Right lung (tissue), 2 donors: ENCODE measurements at regions not wholly inside any gene's neighbourhood (a gene's known extent, or its start where the extent isn't known, plus 50 kb on each side); places are given as distances from the start of the nearest gene placed in this dataset.
"Not testable (repeated sequence)": the region's sequence is repeated elsewhere in the genome, so short reads cannot be mapped to it uniquely, and the experiment has no call there.

ENCODE experiments used
- DNase-seq, 2 donors: peaks; one replicate each; pipeline ENCODE4 v3.0.0-alpha.2; 2013

DNA sequence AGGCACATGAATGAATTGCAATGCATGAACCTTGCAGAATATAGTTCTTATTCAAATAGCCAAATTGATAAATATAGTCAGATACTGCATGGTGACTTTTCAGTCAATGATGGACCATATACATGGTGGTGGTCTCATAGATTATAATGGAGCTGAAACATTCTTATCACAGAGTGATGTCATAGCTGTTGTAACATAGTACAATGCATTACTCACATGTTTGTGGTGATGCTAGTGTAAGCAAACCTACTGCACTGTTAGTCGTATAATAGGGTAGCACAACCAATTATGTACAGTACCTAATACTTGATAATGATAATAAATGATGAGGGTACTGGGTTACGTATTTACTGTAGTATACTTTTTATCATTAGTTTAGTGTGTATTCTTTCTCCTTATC, 280.3 kb downstream of the BCAT1 start:
- DNase-seq, result no peak

GRCh38 chr12:24664161-24664880, 284.6 kb downstream of the BCAT1 start:
- DNase-seq, result no peak

DNA sequence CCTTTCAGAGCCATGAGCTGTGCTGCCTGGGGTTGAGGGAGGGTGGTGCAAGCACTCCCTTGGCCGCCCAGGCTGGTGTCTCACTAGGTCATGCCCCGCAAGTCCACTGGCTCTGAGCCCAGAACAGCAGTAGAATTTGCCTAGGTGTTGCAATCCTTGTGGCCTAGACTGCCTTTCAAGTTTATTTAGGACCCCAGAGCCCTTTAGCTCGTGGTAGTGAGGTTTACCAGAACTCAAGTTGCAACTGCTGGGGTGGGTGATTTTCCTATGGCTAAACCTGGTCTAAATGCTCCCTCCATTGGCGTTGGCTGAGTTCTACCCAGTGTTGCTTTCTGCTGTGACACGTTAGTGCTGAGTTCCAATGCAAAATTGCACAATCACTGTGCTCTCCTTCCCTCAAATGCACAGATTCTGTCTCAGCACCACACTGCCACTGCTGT, 287.2 kb downstream of the BCAT1 start:
- no peak for DNase-seq

GRCh38 chr12:24659016-24659415, 289.9 kb downstream of the BCAT1 start:
- DNase-seq, result no peak

- DNase-seq, result not testable (repeated sequence)
Observed at GRCh38 chr12:24654344-24654743, 294.6 kb downstream of the BCAT1 start.

DNA sequence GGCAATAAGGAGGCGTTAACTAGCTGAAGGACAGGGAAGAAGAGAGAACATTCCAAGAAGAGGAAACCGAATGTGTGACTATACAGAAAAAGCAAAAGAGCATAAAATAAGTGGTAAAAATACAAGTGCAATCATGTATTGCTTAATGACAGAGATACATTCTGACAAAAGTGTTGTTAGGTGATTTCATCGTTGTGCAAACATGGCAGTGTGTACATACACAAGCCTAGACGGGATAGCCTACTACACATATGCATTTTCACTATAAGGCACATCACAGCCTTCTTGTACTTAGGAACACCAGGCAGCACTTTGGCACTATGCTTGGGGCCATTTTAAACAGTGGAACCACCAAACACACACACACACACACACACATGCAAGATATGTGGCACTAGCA, 299.3 kb downstream of the BCAT1 start:
- no peak for DNase-seq

GRCh38 chr12:24649209-24649608, 299.7 kb downstream of the BCAT1 start:
- no peak for DNase-seq

DNA sequence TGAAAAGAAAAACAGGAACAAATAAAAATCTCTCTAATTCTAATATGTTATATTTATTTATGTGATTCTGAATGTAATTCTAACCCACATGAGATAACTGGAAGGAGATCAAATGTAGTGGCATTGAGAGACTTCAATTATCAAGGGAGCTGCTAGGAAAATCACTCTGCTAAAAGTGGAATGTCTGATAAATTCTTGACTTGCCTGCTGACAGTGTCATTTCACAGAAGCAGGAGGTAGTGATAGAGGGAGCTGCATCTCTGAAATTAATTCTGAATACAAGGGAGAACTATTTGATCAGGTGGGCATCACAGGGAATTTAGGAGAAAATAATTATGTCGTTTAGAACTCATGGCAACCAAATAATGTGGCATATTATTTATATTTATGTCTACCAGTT, 303.6 kb downstream of the BCAT1 start:
- DNase-seq, result no peak

- no peak for DNase-seq
Observed at GRCh38 chr12:24643120-24644119, 305.5 kb downstream of the BCAT1 start.

DNA sequence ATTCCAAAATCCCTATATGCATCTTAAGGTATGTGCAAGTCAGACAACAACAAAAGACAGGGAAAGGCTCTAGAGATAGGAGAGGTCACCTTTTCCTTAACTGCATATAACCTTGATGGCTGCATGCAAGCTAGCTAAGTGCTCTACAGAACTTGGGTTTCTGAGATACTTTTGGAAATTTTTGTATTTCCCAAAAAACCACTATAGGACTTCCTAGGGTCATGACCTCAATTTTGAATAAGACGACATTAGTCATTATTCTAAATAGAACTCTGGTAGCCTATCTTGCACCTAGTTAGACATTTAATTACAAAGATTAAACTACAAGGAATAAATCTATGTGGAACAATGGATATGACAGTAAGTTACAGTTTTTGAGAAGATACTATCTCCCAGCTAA, 309.3 kb downstream of the BCAT1 start:
- DNase-seq, result no peak

DNA sequence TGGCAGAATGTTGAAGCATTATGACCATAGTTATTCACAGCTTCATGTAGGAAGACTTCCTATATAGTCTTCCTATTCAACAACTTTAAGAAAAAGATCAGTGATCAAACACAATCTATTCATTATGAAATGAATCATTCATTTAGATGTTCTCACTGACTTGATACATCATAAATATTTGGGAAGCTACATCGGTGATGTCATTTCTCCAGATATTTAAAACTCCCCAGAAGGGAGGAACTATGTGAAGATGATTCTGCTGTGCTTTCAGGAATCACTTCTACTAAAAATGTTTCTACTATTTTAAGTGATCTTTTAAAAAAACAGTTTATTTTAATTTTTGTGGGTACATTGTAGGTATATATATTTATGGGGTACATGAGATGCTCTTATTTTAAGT, 316.4 kb downstream of the BCAT1 start:
- DNase-seq, result no peak

- no peak for DNase-seq
Observed at GRCh38 chr12:24631676-24632426, 317.1 kb downstream of the BCAT1 start.

DNA sequence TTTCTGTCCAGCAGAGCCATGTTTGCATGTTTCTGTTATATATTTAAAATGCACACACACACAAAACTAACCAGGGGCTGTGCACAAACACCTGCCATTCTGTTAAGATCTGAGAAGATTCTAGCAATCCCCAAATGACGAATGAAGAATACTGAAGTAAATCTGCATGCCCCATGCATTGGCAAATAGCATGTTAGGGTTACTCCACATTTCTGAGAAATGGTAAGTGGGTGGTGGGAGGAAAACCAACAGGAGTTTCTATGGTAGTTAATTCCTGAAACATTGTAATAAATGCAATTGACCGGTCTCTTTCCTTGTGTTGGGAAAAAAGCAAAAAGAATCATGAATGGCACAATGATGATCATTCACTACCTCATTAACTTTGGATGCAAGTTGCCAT, 318.0 kb downstream of the BCAT1 start:
- no peak for DNase-seq

- no peak for DNase-seq
Observed at GRCh38 chr12:24630446-24630845, 318.5 kb downstream of the BCAT1 start.

DNA sequence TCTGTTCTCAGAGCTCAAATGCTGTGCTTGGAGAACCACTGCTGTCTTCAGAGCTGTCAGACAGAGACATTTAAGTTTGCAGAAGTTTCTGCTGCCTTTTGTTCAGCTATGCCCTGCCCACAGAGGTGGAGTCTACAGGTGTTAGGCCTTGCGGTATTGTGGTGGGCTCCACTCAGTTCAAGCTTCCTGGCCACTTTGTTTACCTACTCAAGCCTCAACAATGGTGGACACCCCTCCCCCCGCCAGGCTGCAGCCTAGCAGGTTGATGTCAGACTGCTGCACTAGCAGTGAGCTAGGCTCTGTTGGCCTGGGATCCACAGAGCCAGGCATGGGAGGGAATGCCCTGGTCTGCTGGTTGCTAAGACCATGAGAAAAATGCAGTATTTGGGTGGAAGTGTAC, 323.8 kb downstream of the BCAT1 start:
- no peak for DNase-seq

GRCh38 chr12:24619954-24620353, 328.9 kb downstream of the BCAT1 start:
- not testable (repeated sequence) for DNase-seq

DNA sequence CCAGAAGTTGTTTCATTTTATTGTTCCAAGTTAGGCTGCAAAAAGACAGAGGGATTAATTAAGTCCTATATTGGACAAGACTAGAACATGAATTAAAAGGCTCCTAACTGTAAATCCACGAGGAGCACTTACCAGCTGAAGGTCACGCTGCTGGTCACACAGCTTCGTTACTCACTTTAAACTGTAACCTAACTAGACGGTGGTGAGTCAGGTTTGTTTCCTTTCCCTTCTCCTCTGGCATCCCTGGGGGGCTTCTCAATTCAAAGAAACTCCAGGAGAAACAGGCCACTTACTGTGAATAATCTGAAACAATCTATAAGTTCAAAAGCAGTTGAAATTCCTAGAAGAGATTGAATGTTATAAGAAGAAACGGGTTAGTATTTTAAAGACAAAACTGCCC, 331.4 kb downstream of the BCAT1 start:
- no peak for DNase-seq

GRCh38 chr12:24615967-24616411, 332.9 kb downstream of the BCAT1 start:
- no peak for DNase-seq

DNA sequence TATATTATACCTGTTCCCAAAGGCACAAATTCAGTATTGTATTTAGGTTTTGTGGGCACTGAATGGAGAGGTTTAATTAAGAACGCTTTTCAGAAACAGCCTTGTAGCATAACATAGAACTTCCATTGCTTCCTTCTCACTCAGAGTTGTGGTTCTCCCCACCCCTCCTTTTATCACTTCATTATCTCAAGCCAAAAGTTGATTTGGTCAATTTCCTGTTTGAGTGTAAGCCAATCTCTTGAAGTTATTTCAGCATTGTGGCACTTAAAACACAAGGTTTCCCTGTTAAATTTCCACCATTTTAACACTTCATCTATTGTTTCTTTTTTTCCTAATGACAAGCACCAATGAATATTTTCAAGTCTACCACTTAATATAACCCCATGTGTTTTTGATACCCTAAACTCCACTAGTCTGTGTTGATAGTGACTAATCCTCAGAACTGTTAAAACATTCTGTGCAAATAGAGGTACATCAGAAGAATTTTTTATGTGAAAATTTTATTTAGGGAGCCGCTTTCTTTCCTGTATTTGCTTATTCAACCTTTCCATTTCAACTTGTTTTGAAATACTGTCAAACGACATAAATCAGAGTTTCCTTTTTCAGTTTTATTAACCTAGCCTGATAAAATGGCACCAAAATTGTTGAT, 340.1 kb downstream of the BCAT1 start:
- peak in 1 of 2 donors; percentile 14 for DNase-seq

- DNase-seq, result no peak
Observed at GRCh38 chr12:24608108-24608507, 340.8 kb downstream of the BCAT1 start.

GRCh38 chr12:24605916-24606315, 343.0 kb downstream of the BCAT1 start:
- no peak for DNase-seq

GRCh38 chr12:24605466-24605865, 343.4 kb downstream of the BCAT1 start:
- no peak for DNase-seq
